ENCODE measurements at regions not wholly inside any gene's neighbourhood (a gene's known extent, or its start where the extent isn't known, plus 50 kb on each side); places are given as distances from the start of the nearest gene placed in this dataset.

GRCh38 chr10:124306922-124307371, 111.8 kb downstream of the OAT start:
- H3K27ac ChIP-seq = no peak overlapping the region
- no peak for TF ChIP-seq CTCF (IDR thresholded peaks at IDR 0.05)
- H3K4me1 ChIP-seq = peaks cover 0 to under 1% of the 10 kb centered on the region in 2 donors
- no peaks in the 10 kb centered on the region for H3K36me3 ChIP-seq
- no peak overlapping the region for H3K4me3 ChIP-seq
- intact Hi-C loops (cut with DNase I) = no loop called here
- DNase-seq (ENCODE audit: low spot score in 2 of 2) = peak in 1 of 2 donors; percentile 62
- no peaks in the 10 kb centered on the region for H3K27me3 ChIP-seq
- no peaks in the 10 kb centered on the region for H3K9me3 ChIP-seq

- DNase-seq (ENCODE audit: low spot score in 2 of 2) = no peak
- no peaks in the 10 kb centered on the region for H3K36me3 ChIP-seq
- no peaks in the 10 kb centered on the region for H3K27me3 ChIP-seq
- H3K9me3 ChIP-seq = no peaks in the 10 kb centered on the region
- no peak overlapping the region for H3K27ac ChIP-seq
- intact Hi-C loops (cut with DNase I) = no loop called here
- no peak for TF ChIP-seq CTCF (IDR thresholded peaks at IDR 0.05)
- H3K4me3 ChIP-seq = no peak overlapping the region
- H3K4me1 ChIP-seq = peaks cover 0 to 5% of the 10 kb centered on the region in 2 donors
Observed at GRCh38 chr10:124306520-124306919, 112.2 kb downstream of the OAT start.

- no peak for TF ChIP-seq CTCF (IDR thresholded peaks at IDR 0.05)
- Histone ChIP-seq H3K27ac (no peak overlapping the region), H3K9me3 (no peaks in the 10 kb centered on the region), H3K27me3 (no peaks in the 10 kb centered on the region), H3K4me1 (peaks cover 0 to 7% of the 10 kb centered on the region in 2 donors), H3K36me3 (no peaks in the 10 kb centered on the region), H3K4me3 (no peak overlapping the region)
- no peak for DNase-seq (ENCODE audit: low spot score in 2 of 2)
- intact Hi-C loops (cut with DNase I) = no loop called here
Observed at GRCh38 chr10:124305984-124306383, 112.7 kb downstream of the OAT start.

GRCh38 chr10:124305131-124305530, 113.6 kb downstream of the OAT start:
- no peak overlapping the region for H3K27ac ChIP-seq
- H3K4me3 ChIP-seq = no peak overlapping the region
- H3K4me1 ChIP-seq = peaks cover 0 to 7% of the 10 kb centered on the region in 2 donors
- no peaks in the 10 kb centered on the region for H3K36me3 ChIP-seq
- H3K9me3 ChIP-seq = no peaks in the 10 kb centered on the region
- intact Hi-C loops (cut with DNase I) = no loop called here
- no peak for TF ChIP-seq CTCF (IDR thresholded peaks at IDR 0.05)
- DNase-seq (ENCODE audit: low spot score in 2 of 2) = no peak
- H3K27me3 ChIP-seq = no peaks in the 10 kb centered on the region

- no peak overlapping the region for H3K4me3 ChIP-seq
- no peaks in the 10 kb centered on the region for H3K9me3 ChIP-seq
- no peaks in the 10 kb centered on the region for H3K36me3 ChIP-seq
- intact Hi-C loops (cut with DNase I) = no loop called here
- H3K4me1 ChIP-seq = peaks cover 0 to 7% of the 10 kb centered on the region in 2 donors
- H3K27ac ChIP-seq = no peak overlapping the region
- DNase-seq (ENCODE audit: low spot score in 2 of 2) = no peak
- H3K27me3 ChIP-seq = no peaks in the 10 kb centered on the region
- no peak for TF ChIP-seq CTCF (IDR thresholded peaks at IDR 0.05)
Observed at GRCh38 chr10:124303662-124304418, 114.9 kb downstream of the OAT start.

Measured in ascending aorta (tissue), 2 donors.